Endodermal cell (in vitro differentiated cells): ENCODE measurements at regions not wholly inside any gene's neighbourhood (a gene's known extent, or its start where the extent isn't known, plus 50 kb on each side); places are given as distances from the start of the nearest gene placed in this dataset.

Source experiments
- DNase-seq: peaks from one replicate; pipeline ENCODE4 v3.0.0-alpha.2; 2017
- H3K27ac ChIP-seq: 2 replicates; pipeline ENCODE4 v1.5.1; 2013; ENCODE audit warnings: mild to moderate bottlenecking, low read depth, low read length, moderate library complexity
- H3K27me3 ChIP-seq: 2 replicates; pipeline ENCODE4 v1.6.1; 2013; ENCODE audit warnings: mild to moderate bottlenecking, low read length, moderate library complexity; ENCODE audit not compliant: insufficient read depth, control insufficient read depth, poor library complexity, severe bottlenecking
- H3K36me3 ChIP-seq: 2 replicates; pipeline ENCODE4 v1.7.0; 2013; ENCODE audit warnings: mild to moderate bottlenecking, low read length, moderate library complexity; ENCODE audit not compliant: control insufficient read depth, insufficient read depth
- H3K4me1 ChIP-seq: one replicate; pipeline ENCODE4 v1.7.0; 2013; ENCODE audit warnings: low read length; ENCODE audit not compliant: control insufficient read depth, insufficient read depth
- H3K4me3 ChIP-seq: 2 replicates; pipeline ENCODE4 v1.5.1; 2013; ENCODE audit warnings: mild to moderate bottlenecking, low read length, moderate library complexity
- H3K9ac ChIP-seq: 2 replicates; pipeline ENCODE4 v1.6.1; 2013; ENCODE audit warnings: mild to moderate bottlenecking, low read length, moderate library complexity; ENCODE audit not compliant: poor library complexity, severe bottlenecking; ENCODE audit errors: extremely low read depth
- H3K9me3 ChIP-seq: 2 replicates; pipeline ENCODE4 v1.6.1; 2013; ENCODE audit warnings: mild to moderate bottlenecking, low read length, moderate library complexity; ENCODE audit not compliant: control insufficient read depth
- H3K27ac Mint-ChIP-seq: 2 replicates; pipeline ENCODE4 v1.8.0; 2020; ENCODE audit warnings: mixed read lengths
- H3K27me3 Mint-ChIP-seq: 2 replicates; pipeline ENCODE4 v1.8.0; 2021; ENCODE audit warnings: mild to moderate bottlenecking, mixed read lengths; ENCODE audit not compliant: insufficient read depth
- H3K36me3 Mint-ChIP-seq: 2 replicates; pipeline ENCODE4 v1.8.0; 2020; ENCODE audit warnings: low read depth, mixed read lengths
- H3K4me1 Mint-ChIP-seq: 2 replicates; pipeline ENCODE4 v1.8.0; 2020; ENCODE audit warnings: mixed read lengths
- H3K4me3 Mint-ChIP-seq: 2 replicates; pipeline ENCODE4 v1.8.0; 2020; ENCODE audit warnings: mild to moderate bottlenecking, moderate library complexity, mixed read lengths
- H3K9me3 Mint-ChIP-seq: 2 replicates; pipeline ENCODE4 v1.8.0; 2020; ENCODE audit warnings: mild to moderate bottlenecking, mixed read lengths
- CTCF ChIP-seq: fragments of 200-600 bp; sonication (generic); conservative IDR thresholded peaks from 2 replicates; pipeline ENCODE4 v1.5.0; 2021; ENCODE audit warnings: antibody characterized with exemption, mild to moderate bottlenecking
- WGBS, 2 experiments: methylation state at CpG; one replicate each; pipeline versions ENCODE4 v1.1.5 to v1.1.7; 2013; ENCODE audit warnings: missing lambda C conversion rate in 2 of 2, mixed read lengths in 1 of 2; ENCODE audit not compliant: insufficient coverage in 1 of 2, insufficient read length in 1 of 2; 5-methylcytosine and 5-hydroxymethylcytosine counted together

GRCh38 chr4:57985161-57985560 is 875.0 kb upstream of the IGFBP7 start:
- Histone ChIP-seq H3K36me3 (no peaks in the 10 kb centered on the region), H3K9me3 (no peaks in the 10 kb centered on the region), H3K27ac (no peak overlapping the region), H3K4me1 (no peaks in the 10 kb centered on the region), H3K9ac (no peak overlapping the region), H3K27me3 (peaks cover 59% of the 10 kb centered on the region), H3K4me3 (no peak overlapping the region)
- peaks cover 3% of the 10 kb centered on the region for H3K4me1 Mint-ChIP-seq
- no peak for DNase-seq
- H3K36me3 Mint-ChIP-seq, result no peaks in the 10 kb centered on the region
- peaks cover 2% of the 10 kb centered on the region for H3K9me3 Mint-ChIP-seq
- H3K4me3 Mint-ChIP-seq, result no peak overlapping the region
- no peak for TF ChIP-seq CTCF
- peaks cover 31% of the 10 kb centered on the region for H3K27me3 Mint-ChIP-seq
- no peak overlapping the region for H3K27ac Mint-ChIP-seq

- H3K9me3 Mint-ChIP-seq, result no peaks in the 10 kb centered on the region
- Histone ChIP-seq H3K27me3 (peaks cover 54% of the 10 kb centered on the region), H3K4me3 (no peak overlapping the region), H3K4me1 (no peaks in the 10 kb centered on the region), H3K27ac (no peak overlapping the region), H3K9me3 (no peaks in the 10 kb centered on the region), H3K36me3 (no peaks in the 10 kb centered on the region), H3K9ac (no peak overlapping the region)
- no peak for TF ChIP-seq CTCF
- H3K4me1 Mint-ChIP-seq, result peaks cover 8% of the 10 kb centered on the region
- no peak for DNase-seq
- 91 to 98% methylated on average over 3 to 5 of the region's 5 CpGs for WGBS, 2 experiments
- H3K36me3 Mint-ChIP-seq, result no peaks in the 10 kb centered on the region
- no peak overlapping the region for H3K27ac Mint-ChIP-seq
- H3K27me3 Mint-ChIP-seq, result peaks cover 24% of the 10 kb centered on the region
- no peak overlapping the region for H3K4me3 Mint-ChIP-seq
Observed at GRCh38 chr4:57981123-57981522, 870.9 kb upstream of the IGFBP7 start.

- Histone ChIP-seq H3K27ac (no peak overlapping the region), H3K27me3 (peaks cover 11% of the 10 kb centered on the region), H3K9me3 (peaks cover 4% of the 10 kb centered on the region), H3K4me1 (peaks cover 6% of the 10 kb centered on the region), H3K36me3 (no peaks in the 10 kb centered on the region), H3K9ac (no peak overlapping the region), H3K4me3 (no peak overlapping the region)
- no peaks in the 10 kb centered on the region for H3K36me3 Mint-ChIP-seq
- peaks cover 3% of the 10 kb centered on the region for H3K9me3 Mint-ChIP-seq
- peaks cover 9% of the 10 kb centered on the region for H3K27me3 Mint-ChIP-seq
- no peak overlapping the region for H3K4me3 Mint-ChIP-seq
- H3K4me1 Mint-ChIP-seq, result peaks cover 14% of the 10 kb centered on the region
- WGBS, 2 experiments, result 93 to 100% methylated on average over 3 to 4 of the region's 4 CpGs
- no peak overlapping the region for H3K27ac Mint-ChIP-seq
- no peak for TF ChIP-seq CTCF
- DNase-seq, result no peak
Observed at GRCh38 chr4:57974821-57975220, 864.6 kb upstream of the IGFBP7 start.
